GM12878 (cell line): ENCODE measurements at regions not wholly inside any gene's neighbourhood (a gene's known extent, or its start where the extent isn't known, plus 50 kb on each side); places are given as distances from the start of the nearest gene placed in this dataset.

ENCODE experiments used
- ATAC-seq: fragments of 200-7000 bp; cut with Tn5 transposase; 3 replicates; pipeline ENCODE4 v1.9.1; 2020; ENCODE audit warnings: mild to moderate bottlenecking, moderate library complexity
- BruUV-seq: library from RNA; stranded (reverse); fragments of 400-500 nt; replicated peaks from 2 replicates; lab custom pipeline; 2021; lab: Mats Ljungman, UMichigan
- CTCF ChIA-PET: fragments of 300-600 bp; sonication (Branson Sonifier 250); formaldehyde crosslinking; extraction: SDS; loops from one replicate; lab custom pipeline; 2021; ENCODE audit warnings: inconsistent platforms; lab: Yijun Ruan, JAX
- POLR2A ChIA-PET: fragments of 350-600 bp; formaldehyde crosslinking; extraction: SDS; loops from one replicate; lab custom pipeline; 2021; ENCODE audit warnings: inconsistent platforms; lab: Charles Lee
- RAD21 ChIA-PET: fragments of 300-600 bp; sonication (Branson Sonifier 250); formaldehyde crosslinking; loops from one replicate; lab custom pipeline; 2023; ENCODE audit warnings: antibody characterized with exemption; ENCODE audit not compliant: unreplicated experiment; lab: Charles Lee
- SMC1A ChIA-PET: fragments of 300-600 bp; sonication (Branson Sonifier 250); formaldehyde crosslinking; loops from one replicate; lab custom pipeline; 2023; ENCODE audit not compliant: unreplicated experiment, uncharacterized antibody; lab: Charles Lee
- DNase-seq: peaks from one replicate; pipeline ENCODE4 v3.0.0-alpha.2; 2011; ENCODE audit warnings: low read depth, low spot score
- FAIRE-seq: peaks from 3 replicates; lab custom pipeline; 2011; peaks lifted over from hg19 to GRCh38; lab: Jason Lieb, UNC
- H2AFZ ChIP-seq: 2 replicates; pipeline ENCODE4 v1.6.0; 2011; ENCODE audit warnings: low read depth, low read length, control low read depth; ENCODE audit not compliant: control insufficient read depth
- H3K27ac ChIP-seq: 2 replicates; pipeline ENCODE4 v1.5.1; 2011; ENCODE audit warnings: control low read depth; ENCODE audit not compliant: control insufficient read depth, insufficient read depth
- H3K27me3 ChIP-seq, 2 experiments: replicated peaks in 1 of 2; 2 replicates each; pipeline versions ENCODE4 v1.6.0 to v1.6.1; 2011; ENCODE audit warnings: low read length in 1 of 2; ENCODE audit not compliant: control insufficient read depth in 2 of 2, insufficient read depth in 2 of 2
- H3K36me3 ChIP-seq, 2 experiments: 2 replicates each; pipeline ENCODE4 v1.5.1; 2011; ENCODE audit warnings: low read length in 1 of 2; ENCODE audit not compliant: control insufficient read depth in 2 of 2, insufficient read depth in 2 of 2
- H3K4me1 ChIP-seq: 2 replicates; pipeline ENCODE4 v1.6.1; 2011; ENCODE audit warnings: mild to moderate bottlenecking, low read length, moderate library complexity, mixed read lengths; ENCODE audit not compliant: control insufficient read depth, insufficient read depth
- H3K4me2 ChIP-seq: 2 replicates; pipeline ENCODE4 v1.6.0; 2011; ENCODE audit warnings: control low read depth; ENCODE audit not compliant: control insufficient read depth, insufficient read depth
- H3K4me3 ChIP-seq: fragments of 200-600 bp; sonication (generic); 2 replicates; pipeline ENCODE4 v1.5.1; 2016
- H3K79me2 ChIP-seq: 2 replicates; pipeline ENCODE4 v1.6.0; 2011; ENCODE audit warnings: low read length; ENCODE audit not compliant: control insufficient read depth, insufficient read depth
- H3K9ac ChIP-seq: 2 replicates; pipeline ENCODE4 v1.8.0; 2011; ENCODE audit warnings: low read length, control low read depth, mixed read lengths; ENCODE audit not compliant: control insufficient read depth, insufficient read depth
- H3K9me3 ChIP-seq: replicated peaks from 3 replicates; pipeline ENCODE4 v1.5.1; 2011; ENCODE audit warnings: mild to moderate bottlenecking, low read length; ENCODE audit not compliant: control insufficient read depth, insufficient read depth
- H4K20me1 ChIP-seq: 2 replicates; pipeline ENCODE4 v1.6.0; 2011; ENCODE audit not compliant: control insufficient read depth, insufficient read depth
- ATF7 ChIP-seq: fragments of 450-650 bp; IDR thresholded peaks from 2 replicates; pipeline ENCODE4 v1.6.1; 2016; ENCODE audit warnings: low read depth, mild to moderate bottlenecking
- BCL3 ChIP-seq: IDR thresholded peaks from 2 replicates; pipeline ENCODE4 v1.6.1; 2011; ENCODE audit warnings: borderline replicate concordance, low read depth, mild to moderate bottlenecking, moderate library complexity, low read length; ENCODE audit not compliant: insufficient read depth, poor library complexity, severe bottlenecking
- CHD2 ChIP-seq: IDR thresholded peaks from 2 replicates; pipeline ENCODE4 v1.6.1; 2011; ENCODE audit warnings: low read depth, low read length, improper control_type of control experiment, borderline replicate concordance
- CHD4 ChIP-seq: fragments of 200-600 bp; sonication (generic); IDR thresholded peaks from 2 replicates; pipeline ENCODE4 v1.6.1; 2016; ENCODE audit warnings: mild to moderate bottlenecking
- CTCF ChIP-seq, 3 experiments: IDR thresholded peaks in 2 of 3; conservative IDR thresholded peaks in 1 of 3; 2 replicates each; pipeline ENCODE4 v1.5.1; 2011; ENCODE audit warnings: low read depth in 3 of 3, low read length in 3 of 3, mild to moderate bottlenecking in 3 of 3, control low read depth in 2 of 3, moderate library complexity in 2 of 3, inconsistent platforms in 1 of 3, mixed read lengths in 1 of 3; ENCODE audit not compliant: control insufficient read depth in 2 of 3, insufficient read depth in 1 of 3; ENCODE audit errors: extremely low read depth in 1 of 3
- ELK1 ChIP-seq: IDR thresholded peaks from 2 replicates; pipeline ENCODE4 v1.6.1; 2012; ENCODE audit warnings: low read depth, low read length, improper control_type of control experiment
- FOS ChIP-seq: IDR thresholded peaks from 3 replicates; pipeline ENCODE4 v1.6.1; 2011; ENCODE audit warnings: borderline replicate concordance; ENCODE audit not compliant: insufficient read length; ENCODE audit errors: extremely low read depth
- IRF4 ChIP-seq: IDR thresholded peaks from 2 replicates; pipeline ENCODE4 v1.6.1; 2011; ENCODE audit warnings: low read depth, low read length
- STAT3 ChIP-seq: IDR thresholded peaks from 2 replicates; pipeline ENCODE4 v1.6.1; 2011; ENCODE audit warnings: low read depth, low read length, improper control_type of control experiment
- TCF3 ChIP-seq: IDR thresholded peaks from 2 replicates; pipeline ENCODE4 v1.6.1; 2012; ENCODE audit warnings: low read depth, mild to moderate bottlenecking, low read length, borderline replicate concordance; ENCODE audit not compliant: insufficient read depth
- ZBTB4 ChIP-seq: fragments of 450-650 bp; formaldehyde crosslinking; IDR thresholded peaks from 2 replicates; pipeline ENCODE4 v1.4.0; 2022; ENCODE audit warnings: mild to moderate bottlenecking, moderate library complexity
- ZNF687 ChIP-seq: fragments of 450-650 bp; IDR thresholded peaks from 2 replicates; pipeline ENCODE4 v1.6.1; 2017; ENCODE audit warnings: mild to moderate bottlenecking, moderate library complexity
- WGBS: methylation state at CpG from one replicate; pipeline ENCODE4 v1.1.6; 2016; ENCODE audit warnings: low lambda C conversion rate; ENCODE audit not compliant: insufficient replicate concordance, insufficient coverage; ENCODE audit errors: missing lambda C conversion rate; 5-methylcytosine and 5-hydroxymethylcytosine counted together
- in situ Hi-C: fragments of 300-500 bp; cut with MboI; formaldehyde crosslinking; loops from 9 replicates; pipeline ENCODE4 v1.14.3; 2018; ENCODE audit warnings: mixed read lengths
- intact Hi-C: fragments of 100-400 bp; cut with micrococcal nuclease; formaldehyde crosslinking; loops from one replicate; pipeline ENCODE4 v1.14.2; 2022; ENCODE audit not compliant: unreplicated experiment

GRCh38 chrX:113828470-113828869, 755.4 kb upstream of the HTR2C start:
- WGBS: 26% methylated on average over 7 of the region's 7 CpGs
- Histone ChIP-seq H3K27ac (no peak overlapping the region), H3K4me2 (no peak overlapping the region), H3K4me3 (no peak overlapping the region), H3K9me3 (no peaks in the 10 kb centered on the region), H2AFZ (no peak overlapping the region), H3K4me1 (no peaks in the 10 kb centered on the region), H3K79me2 (no peaks in the 10 kb centered on the region), H4K20me1 (no peaks in the 10 kb centered on the region), H3K9ac (no peak overlapping the region), H3K27me3 (no peaks in the 10 kb centered on the region), H3K36me3 (no peaks in the 10 kb centered on the region)
- intact Hi-C loops (no loop called here), in situ Hi-C loops (no loop called here)
- RAD21 ChIA-PET: no interaction called here
- CTCF ChIA-PET: no interaction called here
- SMC1A ChIA-PET: no interaction called here
- DNase-seq (no peak), ATAC-seq (no peak), FAIRE-seq (no peak)
- BruUV-seq: no TSS peak
- POLR2A ChIA-PET: no interaction called here
- TF ChIP-seq CHD2: no peak
- TF ChIP-seq ELK1: no peak
- TF ChIP-seq IRF4: no peak
- no peak for TF ChIP-seq BCL3
- TF ChIP-seq STAT3: no peak
- no peak for TF ChIP-seq ATF7
- no peak for TF ChIP-seq CHD4
- TF ChIP-seq CTCF (IDR thresholded peaks at IDR 0.05 in 2 of 3, conservative IDR thresholded peaks at IDR 0.05 in 1 of 3; ENCODE audit: control insufficient read depth in 2 of 3, extremely low read depth in 1 of 3, insufficient read depth in 1 of 3, low read depth in 3 of 3, low read length in 3 of 3): no peak
- no peak for TF ChIP-seq FOS
- TF ChIP-seq ZNF687: no peak
- no peak for TF ChIP-seq ZBTB4 (CRISPR knock-in tag)
- TF ChIP-seq TCF3: no peak
